ENCODE measurements at regions not wholly inside any gene's neighbourhood (a gene's known extent, or its start where the extent isn't known, plus 50 kb on each side); places are given as distances from the start of the nearest gene placed in this dataset.

- no peak for TF ChIP-seq EZH2phosphoT487 (IDR thresholded peaks at IDR 0.05; ENCODE audit: borderline replicate concordance, low read length)
- no peak for TF ChIP-seq CTCF (IDR thresholded peaks at IDR 0.05; ENCODE audit: low read depth, low read length, poor library complexity, severe bottlenecking)
These were observed 303.9 kb downstream of the ETS1 start for GRCh38 chr11:128283451-128283850.

Data from DOHH2 (cell line).